ENCODE measurements at regions not wholly inside any gene's neighbourhood (a gene's known extent, or its start where the extent isn't known, plus 50 kb on each side); places are given as distances from the start of the nearest gene placed in this dataset.

DNA sequence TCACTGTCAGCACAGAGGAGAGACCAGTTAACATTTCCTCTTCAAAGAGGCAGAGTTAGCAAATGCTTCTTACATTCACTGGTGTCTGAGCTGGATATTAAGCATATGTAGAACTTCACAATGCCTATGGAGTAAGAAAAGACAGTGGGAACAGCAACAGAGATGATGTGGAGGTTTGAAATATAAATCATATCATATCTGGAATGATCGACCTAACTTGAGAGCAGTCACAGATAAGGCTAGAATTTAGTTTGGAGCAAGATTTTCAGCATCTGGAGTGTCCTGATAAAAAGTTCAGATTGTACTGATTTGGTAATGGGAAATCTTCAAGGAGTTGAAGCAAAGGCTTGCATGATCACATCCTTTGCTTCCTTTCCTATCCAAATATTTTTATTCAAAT lies 90.5 kb upstream of the ANKRD50 start:
- H3K9me3 ChIP-seq, result no peaks in the 10 kb centered on the region
- DNase-seq, result no peak
- no peaks in the 10 kb centered on the region for H3K4me1 ChIP-seq
- no peak overlapping the region for H3K4me3 ChIP-seq (ENCODE audit: low read depth, low read length)
- TF ChIP-seq, protein P1, sequence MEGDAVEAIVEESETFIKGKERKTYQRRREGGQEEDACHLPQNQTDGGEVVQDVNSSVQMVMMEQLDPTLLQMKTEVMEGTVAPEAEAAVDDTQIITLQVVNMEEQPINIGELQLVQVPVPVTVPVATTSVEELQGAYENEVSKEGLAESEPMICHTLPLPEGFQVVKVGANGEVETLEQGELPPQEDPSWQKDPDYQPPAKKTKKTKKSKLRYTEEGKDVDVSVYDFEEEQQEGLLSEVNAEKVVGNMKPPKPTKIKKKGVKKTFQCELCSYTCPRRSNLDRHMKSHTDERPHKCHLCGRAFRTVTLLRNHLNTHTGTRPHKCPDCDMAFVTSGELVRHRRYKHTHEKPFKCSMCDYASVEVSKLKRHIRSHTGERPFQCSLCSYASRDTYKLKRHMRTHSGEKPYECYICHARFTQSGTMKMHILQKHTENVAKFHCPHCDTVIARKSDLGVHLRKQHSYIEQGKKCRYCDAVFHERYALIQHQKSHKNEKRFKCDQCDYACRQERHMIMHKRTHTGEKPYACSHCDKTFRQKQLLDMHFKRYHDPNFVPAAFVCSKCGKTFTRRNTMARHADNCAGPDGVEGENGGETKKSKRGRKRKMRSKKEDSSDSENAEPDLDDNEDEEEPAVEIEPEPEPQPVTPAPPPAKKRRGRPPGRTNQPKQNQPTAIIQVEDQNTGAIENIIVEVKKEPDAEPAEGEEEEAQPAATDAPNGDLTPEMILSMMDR (IDR thresholded peaks at IDR 0.05; ENCODE audit: low read depth, low read length), result no peak
- H3K36me3 ChIP-seq, result no peaks in the 10 kb centered on the region
- H3K27me3 ChIP-seq, result no peaks in the 10 kb centered on the region

DNA sequence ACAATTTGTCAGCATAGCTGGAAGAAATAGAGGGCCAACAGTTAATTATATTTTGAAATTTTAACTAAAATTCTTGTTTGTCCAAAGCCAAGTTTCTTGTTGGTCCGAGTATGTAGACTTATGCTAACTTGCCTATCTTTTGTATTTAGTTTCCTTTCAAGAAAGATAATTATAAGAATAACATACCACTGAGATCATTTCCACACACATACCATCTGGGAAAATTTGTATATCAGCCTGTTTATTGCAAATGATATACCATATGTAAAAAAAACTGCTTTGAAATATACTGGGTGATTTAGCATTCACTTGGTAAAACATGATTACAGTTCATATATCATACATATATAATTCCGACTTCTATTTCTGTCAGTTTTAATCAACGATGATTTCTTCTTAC lies 84.7 kb upstream of the ANKRD50 start:
- Histone ChIP-seq H3K36me3 (no peaks in the 10 kb centered on the region), H3K27me3 (no peaks in the 10 kb centered on the region), H3K9me3 (no peaks in the 10 kb centered on the region), H3K4me1 (no peaks in the 10 kb centered on the region), H3K4me3 (ENCODE audit: low read depth, low read length) (no peak overlapping the region)
- TF ChIP-seq, protein P1 (IDR thresholded peaks at IDR 0.05; ENCODE audit: low read depth, low read length), result no peak
- no peak for DNase-seq

DNA sequence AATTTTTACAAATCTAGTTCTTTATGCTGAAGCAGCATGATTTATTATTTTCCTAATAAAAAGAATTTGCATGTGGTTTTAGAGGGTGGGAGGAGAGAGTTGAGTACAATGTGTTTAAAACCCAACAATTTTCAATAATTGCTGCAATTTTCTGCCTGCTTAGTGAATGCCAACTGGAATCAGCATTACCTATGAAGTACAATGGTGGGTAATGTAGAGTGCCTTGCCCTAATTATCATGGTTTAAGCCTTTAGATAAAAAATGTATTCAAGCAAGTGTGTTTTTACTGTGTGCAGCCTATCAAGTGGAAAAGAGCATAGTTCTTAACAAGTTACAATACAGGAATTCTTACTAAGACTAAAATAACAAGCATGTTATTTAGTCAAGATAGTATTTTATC lies 77.9 kb upstream of the ANKRD50 start:
- no peaks in the 10 kb centered on the region for H3K27me3 ChIP-seq
- no peak overlapping the region for H3K4me3 ChIP-seq (ENCODE audit: low read depth, low read length)
- DNase-seq, result no peak
- H3K4me1 ChIP-seq, result no peaks in the 10 kb centered on the region
- H3K9me3 ChIP-seq, result no peaks in the 10 kb centered on the region
- TF ChIP-seq, protein P1 (IDR thresholded peaks at IDR 0.05; ENCODE audit: low read depth, low read length), result no peak
- no peaks in the 10 kb centered on the region for H3K36me3 ChIP-seq

DNA sequence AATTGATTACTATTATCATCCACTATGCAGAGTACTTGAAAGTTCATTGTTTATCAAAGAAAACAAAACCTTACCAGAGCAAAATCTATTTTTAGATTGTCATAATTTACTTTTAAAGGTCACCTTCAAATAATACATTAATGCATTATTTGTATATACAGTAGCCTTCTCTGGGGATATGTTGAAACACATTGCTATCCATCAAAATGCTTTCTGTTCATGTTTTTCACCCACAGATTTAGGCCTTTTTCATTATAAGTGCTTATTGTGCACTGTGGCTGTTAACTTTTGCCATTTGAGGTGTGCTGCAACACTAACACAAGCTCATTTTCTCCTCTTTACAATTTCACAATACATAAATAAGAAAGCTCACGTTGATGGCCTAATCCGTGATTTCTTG lies 74.1 kb upstream of the ANKRD50 start:
- Histone ChIP-seq H3K9me3 (no peaks in the 10 kb centered on the region), H3K4me3 (ENCODE audit: low read depth, low read length) (no peak overlapping the region), H3K4me1 (no peaks in the 10 kb centered on the region), H3K27me3 (no peaks in the 10 kb centered on the region), H3K36me3 (no peaks in the 10 kb centered on the region)
- DNase-seq, result no peak
- TF ChIP-seq, protein P1 (IDR thresholded peaks at IDR 0.05; ENCODE audit: low read depth, low read length), result no peak

DNA sequence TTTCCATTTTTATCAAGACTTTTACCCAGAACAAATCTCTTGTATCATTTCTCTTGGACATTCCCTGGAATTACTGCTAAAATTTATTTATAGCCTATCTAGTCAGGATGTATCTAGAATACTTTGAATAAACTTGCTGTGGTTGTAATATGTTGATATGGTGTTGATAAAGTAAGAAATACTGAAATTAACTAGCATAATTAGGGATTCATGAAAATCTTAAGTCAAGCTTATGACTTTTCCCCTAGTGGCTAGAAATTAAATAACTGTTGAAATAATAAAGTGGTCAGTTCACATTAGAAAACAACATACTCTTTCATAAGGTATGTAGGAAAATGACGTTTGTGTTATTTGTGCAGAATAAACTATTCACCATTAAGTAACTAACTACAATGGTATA lies 73.1 kb upstream of the ANKRD50 start:
- DNase-seq, result no peak
- TF ChIP-seq, protein P1 (IDR thresholded peaks at IDR 0.05; ENCODE audit: low read depth, low read length), result no peak
- H3K4me3 ChIP-seq (ENCODE audit: low read depth, low read length), result no peak overlapping the region

DNA sequence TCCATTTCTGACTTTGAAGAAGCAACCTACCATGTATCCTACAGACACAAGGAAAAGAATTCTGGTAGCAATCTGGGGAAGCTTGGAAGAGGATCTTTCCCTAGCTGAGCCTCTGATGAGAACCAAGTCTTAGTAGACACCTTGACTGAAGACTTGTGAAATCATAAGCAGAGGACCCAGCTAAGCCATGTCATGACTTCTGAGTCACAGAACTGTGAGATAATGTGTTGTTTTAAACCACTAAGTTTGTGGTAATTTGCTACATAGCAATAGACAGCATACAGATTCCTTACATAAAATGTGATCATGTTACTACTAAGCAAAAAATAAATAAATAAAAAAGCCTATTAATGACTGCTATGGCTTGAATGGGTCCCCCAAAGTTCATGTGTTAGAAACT lies 71.3 kb upstream of the ANKRD50 start:
- DNase-seq, result no peak
- Histone ChIP-seq H3K4me3 (ENCODE audit: low read depth, low read length) (no peak overlapping the region), H3K4me1 (no peaks in the 10 kb centered on the region), H3K36me3 (no peaks in the 10 kb centered on the region), H3K27me3 (no peaks in the 10 kb centered on the region), H3K9me3 (no peaks in the 10 kb centered on the region)
- TF ChIP-seq, protein P1 (IDR thresholded peaks at IDR 0.05; ENCODE audit: low read depth, low read length), result no peak

More for the DNA sequence above, 73.1 kb upstream of the ANKRD50 start:
- no peaks in the 10 kb centered on the region for H3K27me3 ChIP-seq
- no peaks in the 10 kb centered on the region for H3K4me1 ChIP-seq
- no peaks in the 10 kb centered on the region for H3K36me3 ChIP-seq
- no peaks in the 10 kb centered on the region for H3K9me3 ChIP-seq

Measured in BE2C (cell line).